Keratinocyte (primary cell): ENCODE measurements at regions not wholly inside any gene's neighbourhood (a gene's known extent, or its start where the extent isn't known, plus 50 kb on each side); places are given as distances from the start of the nearest gene placed in this dataset.

ENCODE experiments used
- EZH2 ChIP-seq: IDR thresholded peaks from one replicate; pipeline ENCODE4 v1.6.1; 2012; ENCODE audit warnings: inconsistent platforms, mild to moderate bottlenecking, low read length, moderate library complexity
- TF ChIP-seq, protein P1 (sequence below), 3 experiments: IDR thresholded peaks in 1 of 3; conservative IDR thresholded peaks in 1 of 3; optimal IDR thresholded peaks in 1 of 3; 2 replicates in 2 of 3; 3 replicates in 1 of 3; pipeline versions ENCODE3 to v1.5.1; 2011; ENCODE audit warnings: low read length in 3 of 3, mild to moderate bottlenecking in 3 of 3, moderate library complexity in 2 of 3, control low read depth in 1 of 3, inconsistent platforms in 1 of 3; ENCODE audit not compliant: insufficient read depth in 2 of 3; ENCODE audit errors: extremely low read depth in 1 of 3

DNA sequence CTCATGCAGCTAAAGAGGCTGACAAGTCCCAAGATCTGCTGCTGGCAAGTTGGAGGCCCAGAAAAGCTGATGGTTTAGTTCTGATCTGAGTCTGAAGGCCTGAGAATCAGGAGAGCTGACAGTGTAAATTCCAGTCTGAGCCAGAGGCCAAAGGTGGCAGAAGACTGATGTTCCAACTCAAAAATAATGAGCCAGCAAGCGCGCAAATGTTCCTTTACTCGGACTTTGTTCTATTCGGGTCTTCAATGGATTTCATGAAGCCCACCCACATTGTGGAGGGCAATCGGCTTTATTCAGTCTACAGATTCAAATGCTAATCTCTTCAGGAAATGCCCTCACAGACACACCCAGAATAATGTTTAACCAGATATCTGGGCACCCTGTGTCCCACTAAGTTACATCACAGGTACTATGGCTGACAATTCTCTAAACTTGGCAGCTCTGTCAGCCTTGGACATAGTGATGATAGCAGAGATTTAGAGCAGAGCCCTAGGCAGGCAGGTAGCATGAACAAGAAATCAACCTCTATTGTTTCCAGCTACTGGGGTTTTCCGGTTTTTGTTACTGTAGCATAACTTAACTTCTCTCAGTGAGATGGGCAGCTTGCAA is 318.5 kb downstream of the HRH4 start:
- TF ChIP-seq, protein P1, sequence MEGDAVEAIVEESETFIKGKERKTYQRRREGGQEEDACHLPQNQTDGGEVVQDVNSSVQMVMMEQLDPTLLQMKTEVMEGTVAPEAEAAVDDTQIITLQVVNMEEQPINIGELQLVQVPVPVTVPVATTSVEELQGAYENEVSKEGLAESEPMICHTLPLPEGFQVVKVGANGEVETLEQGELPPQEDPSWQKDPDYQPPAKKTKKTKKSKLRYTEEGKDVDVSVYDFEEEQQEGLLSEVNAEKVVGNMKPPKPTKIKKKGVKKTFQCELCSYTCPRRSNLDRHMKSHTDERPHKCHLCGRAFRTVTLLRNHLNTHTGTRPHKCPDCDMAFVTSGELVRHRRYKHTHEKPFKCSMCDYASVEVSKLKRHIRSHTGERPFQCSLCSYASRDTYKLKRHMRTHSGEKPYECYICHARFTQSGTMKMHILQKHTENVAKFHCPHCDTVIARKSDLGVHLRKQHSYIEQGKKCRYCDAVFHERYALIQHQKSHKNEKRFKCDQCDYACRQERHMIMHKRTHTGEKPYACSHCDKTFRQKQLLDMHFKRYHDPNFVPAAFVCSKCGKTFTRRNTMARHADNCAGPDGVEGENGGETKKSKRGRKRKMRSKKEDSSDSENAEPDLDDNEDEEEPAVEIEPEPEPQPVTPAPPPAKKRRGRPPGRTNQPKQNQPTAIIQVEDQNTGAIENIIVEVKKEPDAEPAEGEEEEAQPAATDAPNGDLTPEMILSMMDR (optimal IDR thresholded peaks at IDR 0.05 in 1 of 3, IDR thresholded peaks at IDR 0.05 in 1 of 3, conservative IDR thresholded peaks at IDR 0.05 in 1 of 3; ENCODE audit: extremely low read depth in 1 of 3, insufficient read depth in 2 of 3, low read length in 3 of 3) = no peak
- no peak for TF ChIP-seq EZH2
